Thoracic aorta (tissue), 2 donors: ENCODE measurements at regions not wholly inside any gene's neighbourhood (a gene's known extent, or its start where the extent isn't known, plus 50 kb on each side); places are given as distances from the start of the nearest gene placed in this dataset.

Experiments
- ATAC-seq: fragments of 150-250 bp; one replicate; pipeline ENCODE4 v1.8.0; 2017; ENCODE audit warnings: low read depth; ENCODE audit not compliant: insufficient number of reproducible peaks, low FRiP score
- DNase-seq: peaks from one replicate; pipeline ENCODE4 v3.0.0-alpha.2; 2020; ENCODE audit warnings: low spot score
- H3K27ac ChIP-seq, 2 donors: fragments of 200-600 bp; sonication (generic); 1 replicate in 1 of 2; 2 replicates in 1 of 2; pipeline ENCODE4 v1.5.1; 2016; ENCODE audit warnings: mild to moderate bottlenecking in 2 of 2, moderate library complexity in 2 of 2
- H3K27me3 ChIP-seq: fragments of 200-600 bp; sonication (generic); replicated peaks from 2 replicates; pipeline ENCODE4 v1.6.0; 2016; ENCODE audit warnings: mild to moderate bottlenecking; ENCODE audit not compliant: insufficient read depth
- H3K36me3 ChIP-seq: fragments of 200-600 bp; sonication (generic); one replicate; pipeline ENCODE4 v1.5.1; 2016
- H3K4me1 ChIP-seq, 2 donors: fragments of 200-600 bp; sonication (generic); 1 replicate in 1 of 2; 2 replicates in 1 of 2; pipeline versions ENCODE4 v1.5.1 to v1.6.0; 2016; ENCODE audit warnings: low read depth in 2 of 2, mild to moderate bottlenecking in 1 of 2; ENCODE audit not compliant: control insufficient read depth in 1 of 2
- H3K4me3 ChIP-seq: fragments of 200-600 bp; sonication (generic); 2 replicates; pipeline ENCODE4 v1.5.1; 2016; ENCODE audit warnings: mild to moderate bottlenecking
- H3K9me3 ChIP-seq: fragments of 200-600 bp; sonication (generic); 2 replicates; pipeline ENCODE4 v1.5.1; 2016
- TF ChIP-seq, protein P1 (sequence below): fragments of 200-600 bp; sonication (generic); IDR thresholded peaks from one replicate; pipeline ENCODE4 v1.5.1; 2019; ENCODE audit warnings: antibody characterized with exemption

DNA sequence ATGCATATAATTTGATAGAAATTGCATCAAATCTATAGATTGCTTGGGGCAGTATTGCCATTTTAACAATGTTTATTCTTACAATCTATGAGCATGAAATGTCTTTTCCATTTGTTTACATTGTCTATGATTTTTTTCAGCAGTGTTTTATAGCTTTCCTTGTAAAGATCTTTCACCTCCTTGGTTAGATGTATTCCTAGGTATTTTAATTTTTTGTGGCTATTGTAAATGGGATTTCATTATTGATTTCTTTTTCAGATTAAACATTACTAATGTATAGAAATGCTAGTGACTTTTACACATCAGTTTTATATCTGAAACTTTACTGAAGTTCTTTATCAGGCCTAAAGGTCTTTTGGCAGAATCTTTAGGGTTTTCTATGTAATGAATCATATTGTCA, 237.6 kb upstream of the STAC start:
- H3K9me3 ChIP-seq: no peaks in the 10 kb centered on the region
- H3K4me3 ChIP-seq: no peak overlapping the region
- H3K27ac ChIP-seq: no peak overlapping the region
- H3K36me3 ChIP-seq: no peaks in the 10 kb centered on the region
- H3K27me3 ChIP-seq: no peaks in the 10 kb centered on the region
- DNase-seq (no peak), ATAC-seq (no peak)
- H3K4me1 ChIP-seq: no peaks in the 10 kb centered on the region
- TF ChIP-seq, protein P1, sequence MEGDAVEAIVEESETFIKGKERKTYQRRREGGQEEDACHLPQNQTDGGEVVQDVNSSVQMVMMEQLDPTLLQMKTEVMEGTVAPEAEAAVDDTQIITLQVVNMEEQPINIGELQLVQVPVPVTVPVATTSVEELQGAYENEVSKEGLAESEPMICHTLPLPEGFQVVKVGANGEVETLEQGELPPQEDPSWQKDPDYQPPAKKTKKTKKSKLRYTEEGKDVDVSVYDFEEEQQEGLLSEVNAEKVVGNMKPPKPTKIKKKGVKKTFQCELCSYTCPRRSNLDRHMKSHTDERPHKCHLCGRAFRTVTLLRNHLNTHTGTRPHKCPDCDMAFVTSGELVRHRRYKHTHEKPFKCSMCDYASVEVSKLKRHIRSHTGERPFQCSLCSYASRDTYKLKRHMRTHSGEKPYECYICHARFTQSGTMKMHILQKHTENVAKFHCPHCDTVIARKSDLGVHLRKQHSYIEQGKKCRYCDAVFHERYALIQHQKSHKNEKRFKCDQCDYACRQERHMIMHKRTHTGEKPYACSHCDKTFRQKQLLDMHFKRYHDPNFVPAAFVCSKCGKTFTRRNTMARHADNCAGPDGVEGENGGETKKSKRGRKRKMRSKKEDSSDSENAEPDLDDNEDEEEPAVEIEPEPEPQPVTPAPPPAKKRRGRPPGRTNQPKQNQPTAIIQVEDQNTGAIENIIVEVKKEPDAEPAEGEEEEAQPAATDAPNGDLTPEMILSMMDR: no peak

DNA sequence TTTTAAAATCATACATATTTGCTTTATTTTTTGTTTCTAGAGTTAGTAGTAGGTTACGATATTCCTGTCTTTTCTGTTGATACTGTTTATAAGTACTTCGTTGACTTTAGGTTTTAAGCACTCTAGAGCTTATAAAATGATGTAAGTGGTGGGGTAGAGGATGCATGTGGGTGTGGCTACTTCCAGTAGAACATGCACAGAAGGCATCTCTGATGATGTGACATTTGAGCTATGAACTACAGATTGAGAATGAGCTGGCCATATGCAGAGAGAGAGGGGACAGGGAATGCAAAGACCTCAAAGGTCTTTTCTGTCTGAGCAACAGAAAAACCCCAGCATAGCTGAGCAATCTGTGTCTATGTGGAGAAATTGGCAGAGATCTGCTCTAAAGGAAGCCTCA, 233.9 kb upstream of the STAC start:
- Histone ChIP-seq H3K9me3 (no peaks in the 10 kb centered on the region), H3K27me3 (no peaks in the 10 kb centered on the region), H3K27ac (no peak overlapping the region), H3K4me3 (no peak overlapping the region), H3K36me3 (no peaks in the 10 kb centered on the region), H3K4me1 (no peaks in the 10 kb centered on the region)
- ATAC-seq (no peak), DNase-seq (no peak)
- TF ChIP-seq, protein P1: no peak

DNA sequence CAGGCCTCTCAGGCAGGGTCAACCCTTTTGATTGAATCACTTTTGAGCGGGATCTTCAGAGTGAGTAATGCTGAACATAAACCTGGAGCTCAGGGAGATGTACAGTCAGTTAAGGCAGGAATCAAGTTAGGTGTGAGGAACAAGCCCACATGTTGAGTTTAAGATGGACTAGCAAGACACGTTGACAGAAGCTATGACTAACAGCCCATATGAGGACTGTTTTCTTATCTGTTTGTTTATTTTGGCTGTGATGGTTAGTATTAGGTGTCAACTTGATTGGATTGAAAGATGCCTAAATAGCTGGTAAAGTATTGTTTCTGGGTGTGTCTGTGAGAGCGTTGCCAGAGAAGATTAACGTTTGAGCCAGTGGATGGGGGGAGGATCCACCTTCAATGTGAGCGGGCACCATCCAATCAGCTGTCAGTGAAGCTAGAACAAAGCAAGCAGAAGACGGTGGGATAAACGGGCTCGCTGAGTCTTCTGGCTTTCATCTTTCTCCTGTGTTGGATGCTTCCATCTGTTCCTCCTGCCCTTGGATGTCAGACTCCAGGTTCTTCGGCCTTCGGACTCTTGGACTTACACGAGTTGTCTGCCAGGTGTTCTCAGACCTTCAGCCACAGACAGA, 232.3 kb upstream of the STAC start:
- no peaks in the 10 kb centered on the region for H3K27me3 ChIP-seq
- no peak overlapping the region for H3K4me3 ChIP-seq
- ATAC-seq: no peak

DNA sequence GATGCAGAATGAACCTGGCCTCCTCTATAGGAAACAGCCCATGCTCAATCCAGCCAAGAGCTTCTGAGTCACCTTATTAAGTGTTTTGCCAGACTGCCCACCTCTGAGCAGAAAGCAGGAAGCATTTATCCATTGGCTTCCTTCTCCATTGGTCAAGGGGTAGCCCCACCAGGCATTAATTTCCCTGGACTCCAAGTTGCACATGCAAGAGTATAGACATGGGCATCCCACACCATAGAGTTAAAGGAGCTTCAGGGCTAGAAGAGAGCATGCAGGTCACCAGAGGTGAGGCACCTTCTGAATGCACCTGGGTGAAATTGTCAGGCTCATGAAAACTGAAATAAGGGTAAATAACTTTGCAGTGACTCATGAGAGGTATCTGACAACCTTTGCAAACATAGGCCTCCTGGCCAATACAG, 230.8 kb upstream of the STAC start:
- Histone ChIP-seq H3K4me1 (no peaks in the 10 kb centered on the region), H3K36me3 (no peaks in the 10 kb centered on the region), H3K4me3 (no peak overlapping the region), H3K27ac (no peak overlapping the region), H3K9me3 (no peaks in the 10 kb centered on the region), H3K27me3 (no peaks in the 10 kb centered on the region)
- TF ChIP-seq, protein P1: no peak
- no peak for DNase-seq
- ATAC-seq: no peak

More for the DNA sequence above, 232.3 kb upstream of the STAC start:
- Histone ChIP-seq H3K4me1 (no peaks in the 10 kb centered on the region), H3K9me3 (no peaks in the 10 kb centered on the region), H3K36me3 (no peaks in the 10 kb centered on the region), H3K27ac (no peak overlapping the region)
- no peak for DNase-seq
- TF ChIP-seq, protein P1: no peak

DNA sequence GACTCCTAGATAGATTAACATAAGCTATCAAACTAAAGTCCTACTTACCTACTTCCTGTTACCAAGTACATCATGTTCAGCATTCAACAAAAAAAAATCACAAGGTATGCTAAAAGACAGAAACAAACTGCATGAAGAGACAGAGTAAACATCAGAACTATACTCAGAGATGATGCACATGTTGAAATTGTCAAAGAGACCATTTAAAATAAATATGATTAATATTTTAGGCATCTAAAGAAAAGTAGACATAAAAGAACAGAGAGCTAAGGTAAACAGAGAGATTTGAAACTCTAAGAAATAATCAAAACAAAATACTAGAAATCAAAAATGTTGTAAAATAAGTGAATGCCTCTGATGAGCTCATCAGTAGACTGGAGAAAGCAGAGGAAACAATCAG, 224.8 kb upstream of the STAC start:
- Histone ChIP-seq H3K9me3 (no peaks in the 10 kb centered on the region), H3K27ac (no peak overlapping the region), H3K4me1 (no peaks in the 10 kb centered on the region), H3K27me3 (no peaks in the 10 kb centered on the region), H3K4me3 (no peak overlapping the region), H3K36me3 (no peaks in the 10 kb centered on the region)
- TF ChIP-seq, protein P1: no peak
- DNase-seq: no peak
- ATAC-seq: no peak
